ENCODE measurements at regions not wholly inside any gene's neighbourhood (a gene's known extent, or its start where the extent isn't known, plus 50 kb on each side); places are given as distances from the start of the nearest gene placed in this dataset.

DNA sequence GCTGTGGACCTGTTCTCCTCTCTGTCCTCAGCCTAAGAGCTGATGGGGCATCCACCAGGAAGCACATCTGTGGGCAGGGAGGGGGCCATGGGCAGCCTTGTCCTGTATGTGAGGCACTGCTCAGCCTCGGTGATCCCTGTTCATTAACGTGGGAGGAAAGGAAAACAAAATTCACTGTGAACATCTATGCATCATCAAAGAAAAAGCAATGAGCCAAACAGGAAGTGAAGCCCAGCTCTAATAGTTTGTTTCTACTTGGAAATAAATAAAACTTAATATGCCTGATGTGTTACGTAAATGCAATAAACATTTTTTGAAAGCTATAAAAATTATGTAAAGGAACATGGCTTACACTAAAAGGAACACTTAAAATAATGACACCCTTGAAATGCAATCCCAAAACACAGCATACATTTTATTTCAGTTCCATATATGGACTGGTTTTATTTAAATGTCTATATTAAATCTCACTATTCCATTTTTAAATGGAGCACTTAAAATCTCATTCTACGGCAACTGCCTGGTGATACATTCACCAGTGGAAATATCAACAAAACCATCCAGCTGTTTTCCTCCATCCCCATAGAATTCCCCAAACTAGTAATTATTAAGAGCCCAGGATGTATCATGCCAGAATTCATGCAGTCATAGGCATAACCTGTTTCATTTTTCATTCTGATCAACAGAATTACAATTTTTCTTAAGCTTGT, 78.3 kb downstream of the ZNF280B start:
- WGBS, 2 experiments (ENCODE audit: extremely low coverage in 1 of 2, insufficient coverage in 1 of 2, insufficient read length in 1 of 2, insufficient replicate concordance in 2 of 2, low coverage in 1 of 2, low lambda C conversion rate in 2 of 2, missing lambda C conversion rate in 1 of 2), result 79% methylated on average over 4 of the region's 4 CpGs; no CpG with 5 or more reads in 1 of the 2 experiments
- TF ChIP-seq CBX5 (IDR thresholded peaks at IDR 0.05; ENCODE audit: low read depth, low read length) (no peak), HDAC6 (IDR thresholded peaks at IDR 0.05; ENCODE audit: low read depth, low read length) (no peak), CHD1 (IDR thresholded peaks at IDR 0.05; ENCODE audit: low read depth, low read length) (no peak), NRF1 (IDR thresholded peaks at IDR 0.05; ENCODE audit: low read depth, low read length) (no peak), TBP (IDR thresholded peaks at IDR 0.05; ENCODE audit: low read depth, low read length) (no peak), CHD2 (IDR thresholded peaks at IDR 0.05; ENCODE audit: low read length) (no peak), JUND (IDR thresholded peaks at IDR 0.05; ENCODE audit: low read length) (no peak), BCL11A (IDR thresholded peaks at IDR 0.05; ENCODE audit: low read depth in 2 of 2, low read length in 2 of 2) (no peak), SIN3A (conservative IDR thresholded peaks at IDR 0.05 in 1 of 2, IDR thresholded peaks at IDR 0.05 in 1 of 2; ENCODE audit: low read depth in 1 of 2, low read length in 2 of 2) (no peak), TAF7 (optimal IDR thresholded peaks at IDR 0.05; ENCODE audit: borderline replicate concordance, low read depth, low read length) (no peak), YY1 (IDR thresholded peaks at IDR 0.05; ENCODE audit: low read depth, low read length) (no peak), SP4 (IDR thresholded peaks at IDR 0.05; ENCODE audit: low read length) (no peak), GTF2F1 (IDR thresholded peaks at IDR 0.05; ENCODE audit: borderline replicate concordance, low read depth, low read length) (no peak), CEBPB (IDR thresholded peaks at IDR 0.05; ENCODE audit: low read depth, low read length) (no peak)

More for the DNA sequence above, 78.3 kb downstream of the ZNF280B start:
- no peak overlapping the region for H2AK5ac ChIP-seq (ENCODE audit: low read depth, low read length)
- no peak overlapping the region for H3K56ac ChIP-seq (replicated peaks; ENCODE audit: insufficient read length, low read depth, low read length)
- no peaks in the 10 kb centered on the region for H3K79me1 ChIP-seq (ENCODE audit: low read depth, low read length)
- no peaks in the 10 kb centered on the region for H3K79me2 ChIP-seq (ENCODE audit: control insufficient read depth in 1 of 2, insufficient read depth in 2 of 2, low read length in 2 of 2)
- H4K91ac ChIP-seq (replicated peaks; ENCODE audit: insufficient read length, low read length), result no peak overlapping the region
- no peak overlapping the region for H2AFZ ChIP-seq (ENCODE audit: low read length)
- H3K9me3 ChIP-seq (ENCODE audit: insufficient read depth in 2 of 2, low read depth in 1 of 2, low read length in 1 of 2), result no peaks in the 10 kb centered on the region
- no peak overlapping the region for H3K4me3 ChIP-seq (ENCODE audit: extremely low read depth in 1 of 4, insufficient read depth in 2 of 4, low read depth in 3 of 4, low read length in 4 of 4)
- no peak overlapping the region for H3K9ac ChIP-seq (replicated peaks in 1 of 4; ENCODE audit: extremely low read depth in 1 of 4, low read depth in 3 of 4, low read length in 3 of 4)
- POLR2A ChIA-PET (ENCODE audit: partially characterized antibody), result no interaction called here
- H3K18ac ChIP-seq (ENCODE audit: extremely low read depth, low read length), result no peak overlapping the region
- no peak overlapping the region for H2BK15ac ChIP-seq (ENCODE audit: low read length)
- H4K20me1 ChIP-seq (replicated peaks in 1 of 2; ENCODE audit: control insufficient read depth in 1 of 2, insufficient read depth in 2 of 2, low read length in 2 of 2), result peaks cover 0 to 1% of the 10 kb centered on the region in 2 experiments
- no peaks in the 10 kb centered on the region for H3K36me3 ChIP-seq (ENCODE audit: control insufficient read depth in 2 of 4, insufficient read depth in 4 of 4, low read length in 3 of 4)
- H3K14ac ChIP-seq (ENCODE audit: insufficient read length), result no peak overlapping the region
- H4K8ac ChIP-seq (ENCODE audit: extremely low read depth, insufficient read depth, low read length), result no peak overlapping the region
- no peak overlapping the region for H2BK120ac ChIP-seq (replicated peaks; ENCODE audit: low read depth, low read length)
- no peak for DNase-seq (ENCODE audit: low read depth in 1 of 2, low spot score in 2 of 2)
- H3K23me2 ChIP-seq (ENCODE audit: low read depth, low read length), result no peaks in the 10 kb centered on the region
- H3K4me2 ChIP-seq (ENCODE audit: insufficient read depth in 1 of 2, low read depth in 2 of 2, low read length in 2 of 2), result no peak overlapping the region
- no peaks in the 10 kb centered on the region for H3K4me1 ChIP-seq (replicated peaks in 1 of 4; ENCODE audit: control insufficient read depth in 3 of 4, insufficient read depth in 4 of 4, low read length in 3 of 4)
- H2BK20ac ChIP-seq (ENCODE audit: low read length), result no peak overlapping the region
- FAIRE-seq, result no peak
- no peak overlapping the region for H3K4ac ChIP-seq (replicated peaks; ENCODE audit: insufficient read length, low read depth, low read length)
- no peak overlapping the region for H2BK5ac ChIP-seq (ENCODE audit: low read depth, low read length)
- H3K27ac ChIP-seq (ENCODE audit: low read depth, low read length), result no peak overlapping the region
- no peak overlapping the region for H4K5ac ChIP-seq (ENCODE audit: insufficient read length, low read depth, low read length)
- CTCF ChIA-PET (ENCODE audit: partially characterized antibody), result interaction anchor here (0.6 to 7.2 kb wide), 24 partner anchors 10 to 691 kb away, joined by 3 to 64 read pairs (median 5); partner anchors contain the start of gene ZNF280B
- H2BK12ac ChIP-seq (ENCODE audit: low read depth, low read length), result no peak overlapping the region
- H3K27me3 ChIP-seq (replicated peaks in 1 of 4; ENCODE audit: control insufficient read depth in 3 of 4, extremely low read depth in 1 of 4, insufficient read depth in 3 of 4, low read length in 3 of 4), result peaks cover 58 to 96% (median 85%) of the 10 kb centered on the region in 4 experiments
- H3K23ac ChIP-seq (ENCODE audit: insufficient read length), result no peak overlapping the region

Measured in H1 (cell line).